Superior temporal gyrus (tissue), 1 donor: ENCODE measurements at regions not wholly inside any gene's neighbourhood (a gene's known extent, or its start where the extent isn't known, plus 50 kb on each side); places are given as distances from the start of the nearest gene placed in this dataset.
"Not testable (repeated sequence)": the region's sequence is repeated elsewhere in the genome, so short reads cannot be mapped to it uniquely, and the experiment has no call there.

Source experiments
- DNase-seq: peaks from one replicate; pipeline ENCODE4 v3.0.0-alpha.2; 2016; ENCODE audit errors: extremely low spot score

- no peak for DNase-seq
Observed at GRCh38 chr2:65957886-65958285, 477.0 kb upstream of the MEIS1 start.

GRCh38 chr2:65957454-65957853 is 477.5 kb upstream of the MEIS1 start:
- no peak for DNase-seq

- no peak for DNase-seq
Observed at GRCh38 chr2:65955259-65955658, 479.7 kb upstream of the MEIS1 start.

- DNase-seq, result no peak
Observed at GRCh38 chr2:65952966-65953761, 481.8 kb upstream of the MEIS1 start.

GRCh38 chr2:65944213-65944612 is 490.7 kb upstream of the MEIS1 start:
- DNase-seq, result no peak

GRCh38 chr2:65943099-65943786 is 491.7 kb upstream of the MEIS1 start:
- no peak for DNase-seq

- DNase-seq, result no peak
Observed at GRCh38 chr2:65940856-65941255, 494.1 kb upstream of the MEIS1 start.

GRCh38 chr2:65939687-65940086 is 495.2 kb upstream of the MEIS1 start:
- DNase-seq, result no peak

GRCh38 chr2:65937379-65938160 is 497.4 kb upstream of the MEIS1 start:
- DNase-seq, result no peak

- no peak for DNase-seq
Observed at GRCh38 chr2:65934992-65935629, 499.8 kb upstream of the MEIS1 start.

GRCh38 chr2:65932571-65932970 is 500.2 kb upstream of the SPRED2 start:
- no peak for DNase-seq

- no peak for DNase-seq
Observed at GRCh38 chr2:65931056-65931455, 498.7 kb upstream of the SPRED2 start.

- no peak for DNase-seq
Observed at GRCh38 chr2:65930259-65930658, 497.9 kb upstream of the SPRED2 start.

- not testable (repeated sequence) for DNase-seq
Observed at GRCh38 chr2:65929664-65930063, 497.3 kb upstream of the SPRED2 start.

- no peak for DNase-seq
Observed at GRCh38 chr2:65922794-65923193, 490.4 kb upstream of the SPRED2 start.

GRCh38 chr2:65922030-65922429 is 489.6 kb upstream of the SPRED2 start:
- DNase-seq, result no peak

GRCh38 chr2:65921116-65921515 is 488.7 kb upstream of the SPRED2 start:
- DNase-seq, result no peak

- DNase-seq, result no peak
Observed at GRCh38 chr2:65920659-65921058, 488.3 kb upstream of the SPRED2 start.

GRCh38 chr2:65919550-65920188 is 487.3 kb upstream of the SPRED2 start:
- no peak for DNase-seq

GRCh38 chr2:65918760-65919187 is 486.4 kb upstream of the SPRED2 start:
- no peak for DNase-seq

GRCh38 chr2:65917986-65918385 is 485.6 kb upstream of the SPRED2 start:
- DNase-seq, result no peak
